Adrenal gland (tissue), 9 donors: ENCODE measurements at regions not wholly inside any gene's neighbourhood (a gene's known extent, or its start where the extent isn't known, plus 50 kb on each side); places are given as distances from the start of the nearest gene placed in this dataset.

Source experiments
- DNase-seq, 7 donors: peaks; one replicate each; pipeline ENCODE4 v3.0.0-alpha.2; 2019 to 2020
- H3K27ac ChIP-seq, 5 donors: fragments of 200-600 bp; sonication (generic) in 4 of 5; 1 replicate in 3 of 5; 2 replicates in 2 of 5; pipeline versions ENCODE4 v1.5.1 to v1.8.0; 2016 to 2020; ENCODE audit warnings: mild to moderate bottlenecking in 1 of 5
- H3K27me3 ChIP-seq: fragments of 200-600 bp; 2 replicates; pipeline ENCODE4 v1.8.0; 2021
- H3K36me3 ChIP-seq, 2 donors: fragments of 200-600 bp; replicated peaks in 1 of 2; 1 replicate in 1 of 2; 2 replicates in 1 of 2; pipeline versions ENCODE4 v1.5.1 to v1.8.0; 2018 to 2022
- H3K4me1 ChIP-seq, 2 donors: fragments of 200-600 bp; replicated peaks in 1 of 2; 1 replicate in 1 of 2; 2 replicates in 1 of 2; pipeline versions ENCODE4 v1.5.1 to v1.8.0; 2018 to 2021
- H3K4me3 ChIP-seq, 4 donors: fragments of 200-600 bp; sonication (generic) in 3 of 4; one replicate each; pipeline ENCODE4 v1.5.1; 2016 to 2018
- H3K9me3 ChIP-seq, 3 donors: fragments of 200-600 bp; sonication (generic) in 1 of 3; replicated peaks in 1 of 3; 1 replicate in 2 of 3; 2 replicates in 1 of 3; pipeline versions ENCODE4 v1.5.1 to v1.8.0; 2016 to 2021
- CTCF ChIP-seq, 6 experiments: fragments of 450-650 bp in 4 of 6; fragments of 200-600 bp in 2 of 6; sonication (generic) in 1 of 6; IDR thresholded peaks; 1 replicate in 5 of 6; 2 replicates in 1 of 6; pipeline versions ENCODE4 v1.5.1 to v1.8.0; 2016 to 2021; ENCODE audit warnings: antibody characterized with exemption in 6 of 6, mild to moderate bottlenecking in 2 of 6, moderate library complexity in 1 of 6
- POLR2A ChIP-seq, 2 donors: fragments of 450-650 bp; IDR thresholded peaks; one replicate each; pipeline ENCODE4 v1.6.1; 2017; ENCODE audit warnings: antibody characterized with exemption in 2 of 2, mild to moderate bottlenecking in 2 of 2, moderate library complexity in 1 of 2
- WGBS, 4 donors: extraction: QIAGEN DNeasy Blood & Tissue Kit in 2 of 4; methylation state at CpG; one replicate each; pipeline versions ENCODE4 v1.1.5 to v1.1.7; 2013 to 2017; 5-methylcytosine and 5-hydroxymethylcytosine counted together
- intact Hi-C, 2 donors: fragments of 100-400 bp; cut with DNase I; formaldehyde crosslinking; loops; one replicate each; pipeline versions ENCODE4 v1.14.1 to v1.15.0; 2022 to 2023
- donor health status: healthy with polysubstance abuse.
- donor health status: Bipolar disorder and iron deficiency.
- donor health status: DM: yes; HTN: yes; CAD: no.
- donor health status: DM: no; HTN: no; CAD: no.
- donor health status: DM: no; HTN: no; CAD: no.

GRCh38 chr11:104385884-104386283 is 221.9 kb upstream of the PDGFD start:
- Histone ChIP-seq H3K4me1 (no peaks in the 10 kb centered on the region), H3K27ac (no peak overlapping the region), H3K4me3 (no peak overlapping the region), H3K36me3 (no peaks in the 10 kb centered on the region), H3K27me3 (no peaks in the 10 kb centered on the region), H3K9me3 (no peaks in the 10 kb centered on the region)
- intact Hi-C loops: no loop called here
- no peak for DNase-seq
- 90 to 100% (median 94%) methylated on average over 1 of the region's 1 CpG for WGBS, 4 donors
- TF ChIP-seq CTCF (IDR thresholded peaks at IDR 0.05): no peak
- no peak for TF ChIP-seq POLR2A (IDR thresholded peaks at IDR 0.05)

- Histone ChIP-seq H3K27me3 (no peaks in the 10 kb centered on the region), H3K9me3 (no peaks in the 10 kb centered on the region), H3K36me3 (no peaks in the 10 kb centered on the region), H3K27ac (no peak overlapping the region), H3K4me1 (no peaks in the 10 kb centered on the region), H3K4me3 (no peak overlapping the region)
- TF ChIP-seq POLR2A (IDR thresholded peaks at IDR 0.05): no peak
- TF ChIP-seq CTCF (IDR thresholded peaks at IDR 0.05): no peak
- no peak for DNase-seq
- intact Hi-C loops: no loop called here
Measured at GRCh38 chr11:104380358-104380757, 216.4 kb upstream of the PDGFD start.

GRCh38 chr11:104372111-104372510 is 208.2 kb upstream of the PDGFD start:
- Histone ChIP-seq H3K4me1 (no peaks in the 10 kb centered on the region), H3K27me3 (no peaks in the 10 kb centered on the region), H3K4me3 (no peak overlapping the region), H3K36me3 (no peaks in the 10 kb centered on the region), H3K27ac (no peak overlapping the region), H3K9me3 (no peaks in the 10 kb centered on the region)
- no peak for DNase-seq
- intact Hi-C loops: no loop called here
- WGBS, 4 donors: 83 to 92% (median 87%) methylated on average over 3 of the region's 3 CpGs
- TF ChIP-seq CTCF (IDR thresholded peaks at IDR 0.05) (no peak), POLR2A (IDR thresholded peaks at IDR 0.05) (no peak)

- H3K4me3 ChIP-seq: no peak overlapping the region
- no peaks in the 10 kb centered on the region for H3K4me1 ChIP-seq
- no peaks in the 10 kb centered on the region for H3K36me3 ChIP-seq
- no peak for TF ChIP-seq CTCF (IDR thresholded peaks at IDR 0.05)
- no peak for TF ChIP-seq POLR2A (IDR thresholded peaks at IDR 0.05)
- no peaks in the 10 kb centered on the region for H3K9me3 ChIP-seq
- H3K27me3 ChIP-seq: no peaks in the 10 kb centered on the region
- intact Hi-C loops: no loop called here
- no peak overlapping the region for H3K27ac ChIP-seq
- DNase-seq: no peak
- 69 to 89% (median 81%) methylated on average over 3 of the region's 3 CpGs for WGBS, 4 donors
Measured at GRCh38 chr11:104370478-104370877, 206.5 kb upstream of the PDGFD start.
